WERI-Rb-1 (cell line): ENCODE measurements at regions not wholly inside any gene's neighbourhood (a gene's known extent, or its start where the extent isn't known, plus 50 kb on each side); places are given as distances from the start of the nearest gene placed in this dataset.

ENCODE experiments used
- DNase-seq: peaks from one replicate; pipeline ENCODE4 v3.0.0-alpha.2; 2020
- H3K27ac ChIP-seq: fragments of 250-450 bp; sonication (Bioruptor Pico); 2 replicates; pipeline ENCODE4 v1.5.1; 2020; ENCODE audit warnings: mild to moderate bottlenecking, moderate library complexity
- H3K27me3 ChIP-seq: fragments of 250-450 bp; sonication (Bioruptor Pico); 2 replicates; pipeline ENCODE4 v1.5.1; 2021; ENCODE audit warnings: mild to moderate bottlenecking, low read depth, moderate library complexity; ENCODE audit not compliant: insufficient read depth, severe bottlenecking
- H3K36me3 ChIP-seq: fragments of 250-450 bp; sonication (Bioruptor Pico); 2 replicates; pipeline ENCODE4 v1.5.1; 2020; ENCODE audit warnings: mild to moderate bottlenecking, moderate library complexity
- H3K4me3 ChIP-seq: 2 replicates; pipeline ENCODE4 v1.5.1; 2011; ENCODE audit warnings: low read depth, mild to moderate bottlenecking, control low read depth, low read length
- H3K9me3 ChIP-seq: fragments of 250-450 bp; sonication (Bioruptor Pico); 2 replicates; pipeline ENCODE4 v1.5.1; 2021; ENCODE audit warnings: mild to moderate bottlenecking, moderate library complexity; ENCODE audit not compliant: severe bottlenecking
- TF ChIP-seq, protein P1 (sequence below): IDR thresholded peaks from 2 replicates; pipeline ENCODE4 v1.5.1; 2011; ENCODE audit warnings: low read depth, mild to moderate bottlenecking, control low read depth, inconsistent platforms, low read length

DNA sequence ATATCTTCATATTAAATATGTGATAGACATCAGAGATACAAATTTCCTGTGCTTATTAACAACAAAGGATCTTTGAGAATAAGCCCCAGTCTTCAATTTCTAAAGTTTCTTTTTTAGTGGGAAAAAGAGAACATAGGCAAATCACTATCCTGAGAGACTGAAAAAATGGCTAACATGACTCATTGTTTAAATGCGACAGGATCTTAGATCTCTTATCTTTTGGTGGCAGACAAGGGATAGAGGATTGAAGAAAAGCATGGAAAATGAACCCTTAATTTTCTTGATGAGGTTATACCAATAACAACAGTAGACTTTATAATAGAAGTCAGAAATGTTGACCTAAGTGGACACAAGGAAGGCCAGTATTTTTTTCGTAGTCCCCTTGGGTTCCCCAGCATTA, 178.6 kb upstream of the MAP3K7 start:
- H3K27ac ChIP-seq, result no peak overlapping the region
- no peaks in the 10 kb centered on the region for H3K9me3 ChIP-seq
- TF ChIP-seq, protein P1, sequence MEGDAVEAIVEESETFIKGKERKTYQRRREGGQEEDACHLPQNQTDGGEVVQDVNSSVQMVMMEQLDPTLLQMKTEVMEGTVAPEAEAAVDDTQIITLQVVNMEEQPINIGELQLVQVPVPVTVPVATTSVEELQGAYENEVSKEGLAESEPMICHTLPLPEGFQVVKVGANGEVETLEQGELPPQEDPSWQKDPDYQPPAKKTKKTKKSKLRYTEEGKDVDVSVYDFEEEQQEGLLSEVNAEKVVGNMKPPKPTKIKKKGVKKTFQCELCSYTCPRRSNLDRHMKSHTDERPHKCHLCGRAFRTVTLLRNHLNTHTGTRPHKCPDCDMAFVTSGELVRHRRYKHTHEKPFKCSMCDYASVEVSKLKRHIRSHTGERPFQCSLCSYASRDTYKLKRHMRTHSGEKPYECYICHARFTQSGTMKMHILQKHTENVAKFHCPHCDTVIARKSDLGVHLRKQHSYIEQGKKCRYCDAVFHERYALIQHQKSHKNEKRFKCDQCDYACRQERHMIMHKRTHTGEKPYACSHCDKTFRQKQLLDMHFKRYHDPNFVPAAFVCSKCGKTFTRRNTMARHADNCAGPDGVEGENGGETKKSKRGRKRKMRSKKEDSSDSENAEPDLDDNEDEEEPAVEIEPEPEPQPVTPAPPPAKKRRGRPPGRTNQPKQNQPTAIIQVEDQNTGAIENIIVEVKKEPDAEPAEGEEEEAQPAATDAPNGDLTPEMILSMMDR, result no peak
- H3K36me3 ChIP-seq, result no peaks in the 10 kb centered on the region
- no peak for DNase-seq
- H3K27me3 ChIP-seq, result no peaks in the 10 kb centered on the region
- H3K4me3 ChIP-seq, result no peak overlapping the region

DNA sequence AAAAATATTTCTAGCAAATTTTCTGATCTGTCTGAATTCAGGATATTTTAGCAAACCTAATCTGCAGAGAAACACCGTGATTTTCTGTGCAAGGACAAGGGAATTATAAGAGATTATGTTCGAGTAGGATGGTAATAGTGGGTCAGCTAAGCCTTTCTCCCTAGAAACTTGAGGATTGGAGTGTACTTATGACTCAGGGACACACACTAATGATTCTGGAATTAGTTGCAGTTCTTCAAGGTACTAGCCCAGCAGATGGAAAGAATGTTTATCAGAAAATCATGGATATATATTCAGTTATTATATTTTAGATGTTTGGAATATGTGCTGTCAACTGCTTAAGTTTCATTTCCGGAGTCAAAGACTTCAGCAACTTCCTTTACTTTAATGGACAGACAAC, 177.1 kb upstream of the MAP3K7 start:
- Histone ChIP-seq H3K27me3 (no peaks in the 10 kb centered on the region), H3K9me3 (no peaks in the 10 kb centered on the region)
- TF ChIP-seq, protein P1, result no peak

DNA sequence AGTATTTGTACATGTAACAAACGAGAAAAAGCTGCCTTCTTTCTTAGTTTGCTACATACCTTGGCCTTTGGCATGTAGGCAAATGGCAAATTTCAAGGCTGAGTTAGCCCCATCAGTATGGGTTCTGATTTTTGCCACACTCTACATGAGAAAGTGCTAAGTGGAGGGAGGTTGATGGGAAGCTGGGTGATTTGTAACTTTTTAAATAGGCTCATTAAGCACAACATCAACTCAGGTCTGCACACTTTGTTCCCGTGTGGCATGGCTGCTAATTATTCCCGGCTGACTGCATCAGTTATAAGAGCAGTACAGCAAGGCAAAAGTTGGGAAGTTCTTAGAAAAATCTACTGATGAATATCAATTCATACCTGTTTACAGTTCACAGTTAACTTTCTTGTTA, 172.8 kb upstream of the MAP3K7 start:
- DNase-seq, result no peak
- Histone ChIP-seq H3K36me3 (no peaks in the 10 kb centered on the region), H3K27ac (no peak overlapping the region), H3K27me3 (no peaks in the 10 kb centered on the region), H3K9me3 (no peaks in the 10 kb centered on the region), H3K4me3 (no peak overlapping the region)
- TF ChIP-seq, protein P1, result no peak

More for the DNA sequence above, 177.1 kb upstream of the MAP3K7 start:
- H3K4me3 ChIP-seq, result no peak overlapping the region
- H3K36me3 ChIP-seq, result no peaks in the 10 kb centered on the region
- no peak overlapping the region for H3K27ac ChIP-seq
- no peak for DNase-seq

DNA sequence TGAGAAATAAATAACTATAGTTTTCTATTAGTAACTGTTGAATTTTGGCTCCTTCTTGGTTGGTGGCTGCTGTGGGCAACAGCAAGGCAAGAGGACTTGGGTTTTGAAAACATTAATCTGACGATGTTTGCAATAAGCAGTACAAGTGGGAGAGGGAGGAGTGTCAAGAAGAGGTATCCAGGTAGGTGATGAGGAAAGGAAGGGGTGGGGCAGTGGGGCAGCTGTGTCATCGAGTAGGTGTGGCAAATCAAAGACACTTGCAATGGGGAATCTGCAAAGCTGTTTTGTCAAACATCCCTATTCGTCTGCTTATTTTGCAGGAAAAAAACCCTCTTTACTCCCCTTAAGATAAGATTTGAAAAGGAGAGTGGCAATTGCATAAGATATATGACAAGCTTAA, 171.9 kb upstream of the MAP3K7 start:
- DNase-seq, result no peak
- Histone ChIP-seq H3K27ac (no peak overlapping the region), H3K36me3 (no peaks in the 10 kb centered on the region), H3K9me3 (no peaks in the 10 kb centered on the region), H3K4me3 (no peak overlapping the region), H3K27me3 (no peaks in the 10 kb centered on the region)
- TF ChIP-seq, protein P1, result no peak

DNA sequence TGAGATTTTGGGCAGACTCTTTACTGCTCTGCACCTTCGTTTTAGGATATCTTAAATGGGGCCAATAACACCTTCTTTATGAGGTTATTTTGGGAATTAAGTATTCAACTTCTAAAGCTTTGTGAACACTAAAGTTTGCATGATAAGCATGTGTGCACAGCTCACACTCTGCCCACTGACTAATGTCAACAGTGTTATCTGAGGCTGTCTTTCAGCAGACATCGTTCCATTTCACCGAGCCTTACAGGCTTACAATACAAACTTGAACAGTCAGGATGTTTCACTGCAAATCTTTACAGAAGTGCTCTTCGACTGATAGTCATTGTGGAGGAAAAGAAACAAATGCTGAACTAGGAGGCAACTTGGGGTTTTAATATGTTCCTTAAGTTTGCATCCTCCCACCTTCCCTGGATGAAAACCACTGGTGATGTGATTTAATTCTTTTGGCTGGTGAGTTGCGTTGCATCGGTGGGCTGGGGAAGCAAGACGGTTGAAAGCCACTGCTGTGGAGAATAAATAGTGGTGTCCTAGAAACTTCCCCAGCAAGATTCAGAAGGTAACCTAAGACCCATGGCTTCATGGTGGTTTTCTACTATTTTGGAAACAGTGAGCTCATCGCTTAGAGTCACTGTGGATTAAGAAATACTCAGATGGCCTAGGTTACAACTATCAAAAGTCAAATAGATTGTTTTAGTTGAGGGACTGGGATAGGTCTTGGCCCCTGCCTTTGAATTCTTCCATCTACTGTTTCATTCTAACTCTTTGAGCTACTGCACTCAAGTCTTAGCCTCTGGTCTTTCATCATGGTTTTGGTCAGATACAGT, 167.2 kb upstream of the MAP3K7 start:
- Histone ChIP-seq H3K27me3 (no peaks in the 10 kb centered on the region), H3K36me3 (no peaks in the 10 kb centered on the region), H3K4me3 (no peak overlapping the region), H3K27ac (no peak overlapping the region), H3K9me3 (no peaks in the 10 kb centered on the region)
- TF ChIP-seq, protein P1, result no peak
- no peak for DNase-seq

DNA sequence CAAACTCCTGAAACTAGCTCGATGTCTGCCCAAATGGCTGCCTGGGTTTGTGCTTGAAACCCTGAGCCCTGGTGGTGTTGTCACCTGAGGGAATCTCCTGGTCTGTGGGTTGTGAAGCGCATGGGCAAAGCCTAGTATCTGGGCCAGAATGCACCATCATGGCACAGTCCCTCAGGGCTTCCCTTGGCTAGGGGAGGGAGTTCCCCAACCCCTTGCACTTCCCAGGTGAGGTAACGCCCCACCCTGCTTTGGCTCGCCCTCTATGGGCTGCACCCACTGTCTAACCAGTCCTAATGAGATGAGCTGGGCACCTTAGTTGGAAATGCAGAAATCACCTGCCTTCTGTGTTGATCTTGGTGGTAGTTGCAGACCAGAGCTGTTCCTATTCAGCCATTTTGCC, 152.9 kb upstream of the MAP3K7 start:
- no peaks in the 10 kb centered on the region for H3K27me3 ChIP-seq
- no peaks in the 10 kb centered on the region for H3K36me3 ChIP-seq
- no peak overlapping the region for H3K4me3 ChIP-seq
- no peaks in the 10 kb centered on the region for H3K9me3 ChIP-seq
- no peak overlapping the region for H3K27ac ChIP-seq
- no peak for DNase-seq
- TF ChIP-seq, protein P1, result no peak
